ENCODE measurements at regions not wholly inside any gene's neighbourhood (a gene's known extent, or its start where the extent isn't known, plus 50 kb on each side); places are given as distances from the start of the nearest gene placed in this dataset.
"Not testable (repeated sequence)": the region's sequence is repeated elsewhere in the genome, so short reads cannot be mapped to it uniquely, and the experiment has no call there.

DNA sequence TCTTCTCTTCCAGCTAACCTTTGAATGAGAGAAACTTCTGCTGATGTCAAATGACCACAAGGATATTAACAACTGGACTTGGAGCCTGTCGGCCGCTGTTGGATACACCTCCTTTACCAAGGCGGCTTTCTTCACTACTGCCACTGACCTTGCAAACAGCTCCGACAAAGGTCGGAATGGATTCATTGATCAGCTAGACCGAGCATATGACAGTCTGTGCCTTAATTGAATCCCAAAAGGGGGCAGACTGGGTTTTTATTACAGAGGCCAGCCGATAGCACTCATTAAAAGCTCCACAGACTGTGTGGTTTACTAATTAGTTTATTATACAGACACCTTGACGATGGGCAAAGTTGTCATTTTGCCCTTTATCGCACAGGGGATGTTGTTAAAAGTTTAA lies 394.5 kb downstream of the RERGL start:
- DNase-seq (ENCODE audit: low read depth), result no peak

GRCh38 chr12:17691369-17691768 lies 398.6 kb downstream of the RERGL start:
- DNase-seq (ENCODE audit: low read depth), result no peak

- no peak for DNase-seq (ENCODE audit: low read depth)
These were observed 409.8 kb downstream of the RERGL start for GRCh38 chr12:17680220-17680619.

DNA sequence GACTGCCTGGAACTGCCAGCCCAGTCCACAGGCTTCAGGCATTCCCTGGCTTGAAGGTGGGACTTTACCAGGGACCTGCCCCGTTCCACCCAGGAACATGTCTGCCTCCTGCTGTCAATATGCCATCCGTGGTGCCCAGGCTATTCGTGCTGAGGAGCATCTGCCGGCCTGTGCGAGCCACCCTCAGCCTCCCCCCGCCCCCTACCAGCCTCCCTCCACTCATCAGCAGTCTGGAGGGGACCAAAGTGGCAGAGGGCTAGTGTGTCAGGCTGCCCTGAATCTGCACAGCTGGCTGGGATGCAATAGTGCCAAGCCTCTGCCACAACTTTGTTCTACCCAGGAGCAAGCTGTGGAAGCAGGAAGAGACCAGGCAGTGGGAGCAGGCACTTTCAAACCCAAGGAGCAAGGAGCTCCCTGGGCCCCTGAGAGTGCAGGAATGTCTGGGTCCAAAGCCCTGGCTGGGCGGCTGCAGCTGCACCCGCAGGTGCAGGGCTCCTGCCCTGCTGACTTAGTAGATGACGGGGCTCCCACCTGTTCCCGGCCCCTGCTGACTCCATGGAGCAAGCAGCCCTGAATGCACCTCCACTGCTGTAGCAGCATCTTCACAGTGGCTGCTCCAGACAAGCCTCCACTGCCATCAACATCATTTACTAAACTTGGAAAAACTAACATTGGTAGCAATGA lies 423.2 kb downstream of the RERGL start:
- no peak for DNase-seq (ENCODE audit: low read depth)

DNA sequence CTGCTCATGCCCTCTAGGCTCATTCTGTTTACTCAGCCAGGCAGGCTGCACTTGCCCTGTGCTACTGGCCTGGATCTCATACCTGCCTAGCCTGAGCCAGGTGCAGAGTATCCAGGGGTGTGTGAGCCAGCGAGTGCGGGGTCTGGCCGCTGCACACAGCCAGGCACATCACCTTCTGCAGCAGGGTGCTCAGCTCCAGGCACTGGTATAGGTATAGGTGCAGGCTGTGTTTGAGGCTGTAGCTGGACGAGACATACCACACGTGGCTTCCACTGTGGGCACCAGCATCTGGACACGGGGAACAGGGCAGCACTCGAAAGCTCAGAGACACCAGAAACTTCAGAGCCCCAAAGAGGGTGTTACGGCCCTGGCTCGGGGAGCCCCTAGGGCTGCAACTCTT lies 424.2 kb downstream of the RERGL start:
- DNase-seq (ENCODE audit: low read depth), result no peak

DNA sequence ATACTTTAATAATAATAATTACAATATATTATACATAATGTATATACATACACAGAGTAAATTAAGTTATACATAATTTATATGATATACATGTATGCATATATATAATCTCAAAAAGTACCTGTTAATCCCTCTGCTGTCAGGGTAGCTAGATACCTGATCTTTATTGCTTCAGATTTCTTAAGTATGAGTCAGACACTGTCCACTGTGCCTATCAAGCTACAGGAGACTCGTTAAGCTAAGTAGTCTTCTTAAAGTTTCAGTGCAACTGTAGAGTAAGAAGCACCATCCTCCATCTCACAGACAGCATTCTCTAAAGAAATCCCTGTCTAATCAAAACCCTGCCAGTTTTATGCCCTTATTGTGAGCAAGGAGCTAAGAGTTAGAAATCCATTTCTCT lies 428.7 kb downstream of the RERGL start:
- no peak for DNase-seq (ENCODE audit: low read depth)

- DNase-seq (ENCODE audit: low read depth), result no peak
These were observed 437.6 kb downstream of the RERGL start for GRCh38 chr12:17652436-17652835.

DNA sequence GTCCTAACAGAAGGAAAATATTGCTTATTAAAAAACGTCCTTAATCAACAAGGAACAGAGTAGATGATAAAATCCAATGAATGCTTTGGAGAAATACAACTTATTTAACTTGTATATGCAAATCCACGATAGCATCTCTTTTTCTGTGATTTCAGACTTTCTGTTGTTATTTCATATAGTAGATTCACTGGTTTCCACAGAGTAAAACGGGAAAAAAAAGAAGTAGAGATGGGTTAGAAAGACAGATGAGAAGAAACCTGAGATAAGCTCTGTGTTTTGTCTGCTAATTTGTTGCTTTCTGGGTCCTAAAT lies 447.7 kb downstream of the RERGL start:
- no peak for DNase-seq (ENCODE audit: low read depth)

DNA sequence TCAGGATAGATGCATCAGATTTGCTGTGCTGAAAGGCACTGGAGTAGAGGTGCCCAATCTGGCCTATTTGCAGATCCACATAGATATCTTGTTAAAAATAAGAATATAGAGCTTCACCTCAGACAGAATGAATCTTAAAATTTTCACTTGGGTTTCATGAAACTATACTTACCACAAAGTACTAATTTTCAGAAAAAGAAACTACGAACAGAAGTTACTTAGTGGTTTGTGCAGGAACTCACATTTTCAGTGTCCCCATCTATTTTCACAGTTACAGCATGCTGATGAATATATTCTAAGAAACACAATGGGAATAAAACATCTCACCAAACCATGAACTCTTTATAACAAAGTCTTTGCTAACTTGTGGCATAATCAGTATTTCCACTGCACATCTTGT lies 449.4 kb downstream of the RERGL start:
- DNase-seq (ENCODE audit: low read depth), result no peak

- no peak for DNase-seq (ENCODE audit: low read depth)
These were observed 471.2 kb downstream of the RERGL start for GRCh38 chr12:17618831-17619230.

DNA sequence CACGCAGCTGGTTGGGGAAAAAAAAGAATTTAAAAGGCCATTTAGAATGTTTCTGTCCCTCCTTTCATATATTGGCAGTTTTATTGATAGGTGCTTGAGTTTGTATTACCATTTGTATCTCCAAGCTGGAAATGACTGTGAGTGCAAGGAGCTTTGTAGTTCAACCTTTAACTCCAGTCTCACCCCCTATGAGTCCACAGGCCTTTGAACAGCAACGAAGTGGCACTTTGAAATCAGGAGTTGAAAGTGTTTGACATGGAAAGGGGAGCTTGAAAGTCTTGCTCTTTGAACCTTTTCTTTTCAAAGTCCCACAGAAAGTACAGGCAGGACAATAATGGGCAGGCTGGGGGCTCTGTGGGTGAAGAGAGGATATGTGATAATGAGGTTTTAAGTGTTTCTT lies 480.3 kb downstream of the RERGL start:
- DNase-seq (ENCODE audit: low read depth), result no peak

DNA sequence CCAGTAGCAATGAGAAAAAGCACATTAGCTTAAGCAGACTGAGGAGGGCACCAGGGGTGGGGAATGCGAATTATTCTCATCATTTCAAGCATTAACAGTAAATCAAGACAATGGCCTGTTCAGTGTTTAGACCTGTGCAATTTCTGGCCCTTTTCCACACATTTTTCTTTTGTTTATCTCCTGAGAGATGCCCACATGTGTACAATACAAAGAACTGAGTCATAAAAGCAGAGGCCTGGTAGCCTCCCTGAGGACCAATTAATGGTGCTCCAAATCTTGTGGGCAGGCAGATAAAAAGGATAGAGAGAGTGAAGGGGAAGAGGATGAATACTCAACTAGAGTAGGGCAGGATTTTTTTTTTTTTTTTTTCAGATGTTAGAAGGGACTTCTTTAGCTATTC lies 480.8 kb downstream of the RERGL start:
- DNase-seq (ENCODE audit: low read depth), result no peak

DNA sequence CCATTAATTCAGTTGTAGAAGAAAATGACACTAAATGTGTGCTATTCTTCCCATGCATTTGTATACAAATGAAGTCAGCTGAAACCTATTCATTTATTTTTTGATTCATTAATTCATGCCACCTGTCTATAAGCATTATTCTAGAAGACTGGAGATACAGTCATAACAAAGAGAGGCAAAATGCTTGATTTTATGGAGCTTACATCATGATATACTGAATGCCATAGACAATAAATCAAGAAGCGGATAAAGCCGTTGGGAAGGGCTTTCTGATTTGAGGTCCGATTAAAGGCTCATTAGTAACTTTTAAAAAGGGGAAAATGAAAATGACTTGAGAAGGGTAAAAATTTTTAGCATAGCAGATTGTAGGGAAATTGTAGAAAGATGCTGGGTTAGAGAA lies 494.9 kb downstream of the RERGL start:
- DNase-seq (ENCODE audit: low read depth), result no peak

DNA sequence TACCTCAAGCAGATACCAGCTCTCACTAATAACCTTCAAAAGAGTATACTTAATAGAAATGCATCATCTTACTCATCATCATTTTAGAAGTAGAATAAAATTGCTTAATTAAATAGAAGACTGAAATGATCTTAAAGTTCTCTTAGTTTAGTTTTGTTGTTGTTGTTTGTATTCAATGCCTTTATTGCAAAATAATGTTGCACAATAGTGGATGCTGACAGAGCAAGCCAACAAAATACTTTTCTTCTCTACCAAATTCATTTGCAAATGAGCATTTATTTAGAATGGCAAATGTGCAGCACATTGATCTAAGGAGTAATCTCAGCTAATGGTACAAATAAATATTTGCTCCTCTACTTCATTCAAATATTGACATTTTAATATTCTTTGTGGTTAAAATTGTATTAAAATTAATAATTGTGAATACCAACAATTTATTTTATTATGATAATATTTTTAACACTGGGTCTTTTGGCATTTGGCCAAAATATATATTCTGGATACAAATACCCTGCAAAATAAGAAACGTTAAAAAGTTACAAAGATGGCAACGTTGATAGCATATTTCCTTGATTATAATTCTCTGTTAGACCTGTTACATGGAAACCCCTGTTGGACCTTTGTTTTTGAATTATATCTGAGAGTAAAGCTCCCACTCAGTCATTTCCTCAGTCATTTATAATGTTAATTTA lies 496.1 kb downstream of the RERGL start:
- DNase-seq (ENCODE audit: low read depth), result no peak

- no peak for DNase-seq (ENCODE audit: low read depth)
These were observed 497.5 kb downstream of the RERGL start for GRCh38 chr12:17592472-17592871.

- DNase-seq (ENCODE audit: low read depth), result no peak
These were observed 498.9 kb downstream of the RERGL start for GRCh38 chr12:17591005-17591681.

DNA sequence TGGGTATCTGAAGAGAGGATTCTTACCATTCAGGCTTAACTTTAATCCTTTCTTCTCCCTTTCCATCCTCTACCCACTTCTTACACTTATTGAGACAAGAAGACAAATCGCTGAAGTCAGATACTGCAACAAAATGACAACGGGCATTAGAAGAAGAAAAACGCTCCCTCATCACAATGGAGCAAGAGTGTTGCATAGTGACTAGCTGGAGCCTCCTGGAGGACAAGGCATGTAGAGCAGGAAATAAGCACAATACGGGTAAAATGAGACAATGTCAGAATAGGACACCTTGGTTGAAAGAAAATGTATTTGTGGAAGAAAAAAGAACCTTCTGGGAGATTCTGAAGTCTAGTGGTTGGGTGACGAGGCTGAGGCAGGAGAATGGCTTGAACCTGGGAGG lies 501.0 kb downstream of the RERGL start:
- DNase-seq (ENCODE audit: low read depth), result no peak

GRCh38 chr12:17579205-17580026 lies 510.6 kb downstream of the RERGL start:
- no peak for DNase-seq (ENCODE audit: low read depth)

GRCh38 chr12:17577405-17577804 lies 512.6 kb downstream of the RERGL start:
- DNase-seq (ENCODE audit: low read depth), result no peak

DNA sequence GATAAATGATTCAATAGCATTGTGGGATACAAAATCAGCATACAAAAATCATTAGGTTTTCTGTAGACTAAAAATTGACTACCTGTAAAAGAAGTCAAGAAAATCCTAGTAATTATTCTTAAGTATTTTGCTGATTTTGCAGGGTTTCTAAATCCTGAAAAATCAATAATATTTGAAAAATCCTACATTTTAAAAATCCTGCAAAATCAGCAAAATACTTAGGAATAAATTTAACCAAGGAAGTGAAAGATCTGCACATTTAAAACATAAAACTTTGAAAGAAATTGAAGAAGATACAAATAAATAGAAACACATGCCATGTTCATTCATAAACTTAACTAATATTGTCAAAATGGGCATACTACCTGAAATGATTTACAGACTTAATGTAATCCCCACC lies 517.7 kb downstream of the RERGL start:
- DNase-seq (ENCODE audit: low read depth), result no peak

DNA sequence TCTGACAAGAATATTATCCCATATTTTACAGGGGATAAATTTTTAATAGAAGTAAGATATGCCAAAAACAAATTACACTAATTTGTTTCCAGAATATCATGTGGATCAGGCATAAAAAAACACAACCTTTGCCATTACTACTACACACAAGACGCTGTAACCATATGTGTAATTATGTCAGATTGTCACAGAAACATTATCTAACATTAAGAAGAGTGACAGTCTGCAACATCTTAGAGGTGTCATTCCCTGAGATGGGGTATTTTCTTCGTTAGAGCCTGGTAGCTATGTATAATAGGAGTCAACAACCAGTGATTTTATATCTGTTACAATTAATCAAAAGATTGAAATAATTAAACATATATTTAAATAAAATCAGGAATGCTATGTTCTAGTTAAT lies 518.9 kb downstream of the RERGL start:
- DNase-seq (ENCODE audit: low read depth), result no peak

DNA sequence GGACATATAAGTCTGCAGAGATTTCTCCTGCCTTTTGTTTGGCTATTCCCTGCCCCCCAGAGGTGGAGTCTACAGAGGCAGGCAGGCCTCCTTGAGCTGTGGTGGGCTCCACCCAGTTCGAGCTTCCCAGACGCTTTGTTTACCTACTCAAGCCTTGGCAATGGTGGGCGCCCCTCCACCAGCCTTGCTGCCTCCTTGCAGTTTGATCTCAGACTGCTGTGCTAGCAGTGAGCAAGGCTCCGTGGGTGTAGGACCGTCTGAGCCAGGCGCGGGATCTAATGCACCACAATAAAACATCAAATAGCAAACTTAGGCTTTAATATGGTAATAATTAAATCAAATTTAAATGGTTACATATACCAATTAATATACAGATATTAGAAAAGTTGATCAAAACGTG lies 525.4 kb downstream of the RERGL start:
- not testable (repeated sequence) for DNase-seq (ENCODE audit: low read depth)

DNA sequence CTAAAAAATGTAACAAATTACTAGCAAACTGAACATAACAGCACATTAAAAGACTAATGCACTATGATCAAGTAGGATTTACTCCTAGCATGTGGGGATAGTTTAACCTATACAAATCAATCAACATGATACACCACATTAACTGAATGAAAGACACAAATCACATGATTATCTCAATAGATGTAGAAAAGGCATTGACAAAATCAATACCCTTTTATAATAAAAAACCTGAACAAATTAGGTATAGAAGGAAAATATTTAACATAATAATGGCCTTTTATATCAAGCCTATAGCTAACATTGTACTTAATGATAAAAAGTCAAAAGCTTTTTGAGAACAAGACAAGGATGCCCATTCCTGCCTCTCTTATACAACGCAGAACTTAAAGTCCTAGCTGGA lies 540.0 kb downstream of the RERGL start:
- DNase-seq (ENCODE audit: low read depth), result no peak

Data from CMK (cell line).